Activated T-cell treated with anti-CD3 and anti-CD28 coated beads for 24 hours (primary cell): ENCODE measurements at regions not wholly inside any gene's neighbourhood (a gene's known extent, or its start where the extent isn't known, plus 50 kb on each side); places are given as distances from the start of the nearest gene placed in this dataset.

Experiments used
- DNase-seq: peaks from one replicate; pipeline ENCODE4 v3.0.0-alpha.2; 2020; ENCODE audit warnings: low read depth

DNA sequence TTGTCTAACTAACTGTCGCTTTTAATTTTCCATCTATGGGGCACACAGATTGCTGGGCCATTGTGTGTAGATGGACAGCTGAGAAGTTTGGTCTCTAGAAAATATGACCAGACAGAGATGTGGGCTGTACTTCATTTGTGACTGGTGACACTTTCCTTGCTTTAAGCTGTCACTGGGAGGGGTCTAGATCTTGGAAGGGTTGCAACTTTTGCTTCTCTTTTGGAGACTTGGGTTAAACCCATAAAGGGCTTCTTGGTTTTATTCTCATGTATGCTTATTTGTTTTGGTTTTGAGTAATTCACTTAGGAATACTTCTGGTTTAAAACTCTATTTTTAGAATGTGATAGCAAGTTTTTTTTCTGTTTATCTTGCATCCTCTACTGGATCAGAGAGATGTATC is 80.2 kb downstream of the ETS2 start:
- no peak for DNase-seq

DNA sequence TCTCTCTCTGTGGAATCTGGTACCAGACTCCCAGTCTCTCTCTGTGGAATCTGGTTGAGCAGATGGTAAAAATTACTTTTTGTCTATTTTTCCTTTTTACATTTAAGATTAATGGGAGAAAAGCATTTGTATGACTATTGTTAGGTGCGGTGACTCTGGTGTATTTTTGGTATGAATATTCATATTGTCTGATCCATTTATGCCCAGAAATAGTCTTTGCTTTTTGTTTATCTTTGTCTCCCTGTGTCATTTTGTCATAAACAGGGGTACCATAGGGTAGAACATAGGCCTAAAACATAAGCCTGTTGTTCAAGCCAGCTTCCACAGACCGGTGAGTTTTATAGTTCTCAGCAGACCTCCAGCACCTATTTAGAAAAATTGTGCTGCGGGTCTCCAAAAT is 78.7 kb downstream of the ETS2 start:
- no peak for DNase-seq

DNA sequence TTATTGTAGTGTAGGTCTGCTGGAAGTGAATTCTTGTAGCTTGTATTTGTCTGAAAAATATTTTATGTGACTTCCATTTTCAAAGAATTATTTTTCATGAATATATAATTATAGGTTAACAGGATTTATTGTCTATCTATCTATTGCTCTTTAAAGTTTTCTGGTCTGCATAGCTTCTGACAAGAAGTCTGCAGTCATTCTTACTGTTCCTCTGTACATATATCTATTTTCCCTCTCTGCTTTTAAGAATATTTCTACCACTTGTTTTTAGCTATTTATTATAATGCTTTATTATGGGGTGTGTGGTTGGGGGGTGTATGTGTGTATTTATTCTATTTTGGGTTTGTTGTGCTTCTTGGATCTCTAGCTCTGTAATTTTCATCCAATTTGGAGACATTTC is 77.4 kb downstream of the ETS2 start:
- DNase-seq: no peak

DNA sequence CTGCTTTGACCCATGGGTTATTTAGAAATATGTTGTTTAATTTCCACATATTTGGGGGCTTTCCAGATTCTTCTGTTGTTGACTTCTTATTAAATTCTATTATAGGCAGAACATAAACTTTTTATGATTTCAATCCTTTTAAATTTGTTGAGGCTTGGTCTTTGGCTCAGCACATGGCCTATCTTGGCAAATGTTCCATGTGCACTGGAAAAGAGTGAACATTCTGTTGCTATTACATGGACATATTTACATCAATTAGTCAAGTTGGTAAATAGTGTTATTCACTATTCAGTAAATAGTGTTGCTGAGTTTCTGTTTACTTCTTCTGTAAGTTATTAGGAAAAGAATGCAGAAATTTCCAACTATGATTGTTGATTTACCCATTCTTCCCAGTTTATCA is 75.4 kb downstream of the ETS2 start:
- DNase-seq: no peak

DNA sequence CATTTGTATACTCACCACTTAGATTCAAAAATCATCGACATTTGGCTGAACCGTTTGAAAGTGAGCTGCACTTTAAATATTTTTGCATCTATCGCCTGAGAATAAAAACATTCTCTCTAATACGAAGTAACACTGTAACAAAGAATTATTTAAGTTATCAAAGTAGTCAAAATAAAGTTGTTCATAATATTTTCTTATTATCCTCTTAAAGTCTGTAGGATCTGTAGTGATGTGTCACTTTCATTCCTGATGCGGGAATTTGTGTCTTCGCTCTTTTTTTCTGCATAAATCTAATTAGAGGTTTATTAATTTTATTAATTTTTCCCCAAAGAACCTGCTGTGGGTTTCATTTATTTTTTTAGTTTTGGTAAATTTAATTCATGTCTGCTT is 74.8 kb downstream of the ETS2 start:
- no peak for DNase-seq

DNA sequence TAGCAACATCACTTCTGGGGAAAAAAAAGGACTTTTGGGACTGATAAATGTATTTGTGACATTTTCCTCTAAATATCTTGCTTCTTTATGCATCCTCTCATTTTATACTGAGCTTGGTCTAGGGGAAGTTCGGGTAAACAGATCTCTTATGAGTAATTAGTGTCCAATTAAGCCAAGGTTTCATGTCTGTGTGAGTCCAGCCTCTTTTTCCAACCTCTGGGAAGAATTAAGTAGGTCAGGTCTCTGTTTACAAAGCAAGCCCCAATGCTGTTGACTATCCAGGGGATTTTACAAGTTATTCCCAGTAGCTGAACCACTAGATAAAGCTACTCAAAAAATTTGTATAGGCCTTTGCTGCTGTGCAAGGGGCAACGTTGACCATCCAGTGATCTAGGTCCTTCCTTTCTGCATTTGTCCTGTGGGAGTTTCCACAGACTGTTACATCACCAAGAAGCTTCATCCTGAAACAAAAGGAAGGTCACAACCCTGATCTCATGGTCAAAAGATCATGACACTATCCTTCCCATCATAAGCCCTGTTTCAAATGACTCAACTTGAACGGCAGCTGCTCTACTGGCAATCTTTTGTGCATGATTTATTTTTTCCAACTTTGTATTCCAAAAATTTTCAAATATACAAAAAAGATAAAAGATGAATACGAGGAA is 74.3 kb downstream of the ETS2 start:
- no peak for DNase-seq

DNA sequence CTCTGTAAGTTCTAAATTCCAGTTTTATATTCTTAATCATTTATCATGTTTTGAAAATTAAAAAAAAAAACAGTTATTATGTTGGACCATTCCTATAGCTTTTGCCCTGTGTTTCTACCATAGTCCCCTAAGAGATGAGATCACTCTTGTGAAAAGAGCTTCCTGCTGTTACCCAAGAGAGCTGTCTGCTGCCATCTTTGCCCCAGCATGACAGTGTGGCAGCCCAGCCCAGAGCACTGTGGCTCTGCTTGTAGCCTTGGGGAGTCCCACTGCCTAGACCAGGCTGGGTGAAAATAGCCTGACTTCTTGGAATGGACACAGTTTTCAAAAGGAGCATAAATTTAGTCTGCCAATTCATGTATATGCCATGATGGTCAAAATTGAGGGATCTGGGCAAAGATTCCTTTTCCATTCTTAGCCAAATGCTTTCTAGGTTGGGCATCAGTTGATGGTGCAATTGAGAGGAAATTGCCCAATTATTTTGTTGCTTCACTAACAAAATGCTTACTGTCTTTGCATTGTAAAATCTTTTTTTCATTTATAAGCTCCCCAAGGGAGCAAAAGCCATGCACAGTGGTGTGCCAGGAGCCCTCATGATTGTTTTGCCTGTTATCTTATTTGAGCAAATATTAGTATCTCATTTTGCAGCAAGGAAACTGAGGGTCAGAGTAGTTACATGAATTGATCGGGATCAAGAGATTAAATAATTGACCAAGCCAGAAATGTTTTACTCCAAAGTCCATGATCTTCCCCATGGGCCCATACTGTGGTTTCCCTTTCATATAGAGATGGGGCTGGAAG is 72.8 kb downstream of the ETS2 start:
- no peak for DNase-seq

DNA sequence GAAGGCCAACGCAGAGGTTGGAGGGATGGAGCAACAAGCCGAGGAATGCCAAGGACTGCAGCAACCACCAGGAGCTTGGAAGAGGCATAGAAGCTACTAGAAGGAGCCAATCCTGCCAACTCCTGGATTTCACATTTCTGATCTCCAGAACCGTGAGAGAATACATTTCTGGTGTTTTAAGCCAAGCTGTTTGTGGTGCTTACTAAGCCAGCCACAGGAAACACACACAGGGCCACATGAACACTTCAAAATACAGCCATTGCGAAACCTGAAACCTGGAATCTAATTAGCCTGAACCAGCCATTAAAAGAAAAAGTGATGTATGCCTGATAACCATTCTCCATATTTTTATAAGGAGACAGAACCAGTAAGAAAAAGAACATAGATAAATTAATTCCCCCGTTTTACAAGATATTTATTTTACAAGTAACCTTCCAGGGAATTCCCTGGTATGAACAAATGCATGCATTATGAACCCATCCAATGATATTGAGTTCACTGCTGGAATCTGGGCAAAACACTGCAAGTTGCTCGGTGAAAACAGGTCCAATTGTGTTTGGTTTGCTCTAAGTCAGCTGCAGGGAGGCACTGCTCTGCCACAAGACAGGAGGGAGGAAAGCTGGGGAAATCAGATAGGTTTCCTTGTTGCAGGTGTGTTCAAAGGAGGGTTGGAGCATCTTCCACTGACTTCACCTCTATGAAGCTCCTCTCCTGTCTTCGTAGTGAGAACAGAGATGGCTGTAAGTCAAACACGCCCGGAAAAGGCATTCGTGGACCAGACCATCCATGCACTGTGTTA is 70.2 kb downstream of the ETS2 start:
- DNase-seq: no peak
